Pancreas (tissue), 10 donors: ENCODE measurements at regions not wholly inside any gene's neighbourhood (a gene's known extent, or its start where the extent isn't known, plus 50 kb on each side); places are given as distances from the start of the nearest gene placed in this dataset.

Experiments used
- ATAC-seq, 4 donors: fragments of 200-7000 bp; cut with Tn5 transposase; one replicate each; pipeline versions ENCODE4 v1.8.0 to v1.9.1; 2020; ENCODE audit warnings: mild to moderate bottlenecking in 4 of 4, moderate library complexity in 4 of 4
- DNase-seq, 6 donors: peaks; one replicate each; pipeline ENCODE4 v3.0.0-alpha.2; 2020
- FAIRE-seq: peaks from 2 replicates; lab custom pipeline; 2012; peaks lifted over from hg19 to GRCh38; lab: Jason Lieb, UNC
- H3K27ac ChIP-seq, 4 donors: fragments of 200-600 bp; sonication (generic); 1 replicate in 3 of 4; 2 replicates in 1 of 4; pipeline versions ENCODE4 v1.5.0 to v1.8.0; 2020
- H3K27me3 ChIP-seq, 4 donors: fragments of 200-600 bp; one replicate each; pipeline ENCODE4 v1.8.0; 2021
- H3K36me3 ChIP-seq, 3 donors: fragments of 200-600 bp; sonication (generic) in 1 of 3; one replicate each; pipeline versions ENCODE4 v1.5.0 to v1.8.0; 2020 to 2021
- H3K4me1 ChIP-seq, 3 donors: fragments of 200-600 bp; one replicate each; pipeline ENCODE4 v1.8.0; 2021
- H3K4me3 ChIP-seq, 4 donors: fragments of 200-600 bp; sonication (generic) in 2 of 4; one replicate each; pipeline versions ENCODE4 v1.5.0 to v1.8.0; 2020 to 2021
- H3K9me3 ChIP-seq, 4 donors: fragments of 200-600 bp; one replicate each; pipeline ENCODE4 v1.8.0; 2021
- CTCF ChIP-seq, 4 donors: fragments of 200-600 bp; sonication (generic) in 3 of 4; IDR thresholded peaks; one replicate each; pipeline versions ENCODE4 v1.5.0 to v1.8.0; 2021; ENCODE audit warnings: antibody characterized with exemption in 4 of 4
- WGBS, 2 donors: extraction: QIAGEN DNeasy Blood & Tissue Kit; methylation state at CpG; one replicate each; pipeline ENCODE4 v1.1.7; 2013; 5-methylcytosine and 5-hydroxymethylcytosine counted together
- intact Hi-C, 3 donors: fragments of 100-400 bp; cut with DNase I; formaldehyde crosslinking; loops; one replicate each; pipeline versions ENCODE4 v1.11.1 to v1.14.2; 2022
- donor health status: healthy with polysubstance abuse.
- donor health status: DM: no; HTN: no; CAD: no; lungs with moderate emphysema.
- donor health status: DM: no; HTN: no; CAD: no.
- donor health status: control.
- donor health status: control.
- donor health status: Bipolar disorder and iron deficiency.
- donor health status: DM: yes; HTN: yes; CAD: no.
- donor health status: DM: no; HTN: no; CAD: no.
- donor health status: DM: no; HTN: no; CAD: no.
- donor health status: DM: yes; HTN: yes; CAD: no.

- no peaks in the 10 kb centered on the region for H3K27me3 ChIP-seq
- FAIRE-seq, result no peak
- WGBS, 2 donors, result 54 to 63% methylated on average over 1 of the region's 1 CpG
- no peak overlapping the region for H3K27ac ChIP-seq
- no peak overlapping the region for H3K4me3 ChIP-seq
- no peak for DNase-seq
- no peaks in the 10 kb centered on the region for H3K9me3 ChIP-seq
- no peak for ATAC-seq
- no peak for TF ChIP-seq CTCF (IDR thresholded peaks at IDR 0.05)
- H3K36me3 ChIP-seq, result no peaks in the 10 kb centered on the region
- intact Hi-C loops, result no loop called here
- no peaks in the 10 kb centered on the region for H3K4me1 ChIP-seq
Measured at GRCh38 chr5:173538654-173539053, 77.8 kb downstream of the BOD1 start.

DNA sequence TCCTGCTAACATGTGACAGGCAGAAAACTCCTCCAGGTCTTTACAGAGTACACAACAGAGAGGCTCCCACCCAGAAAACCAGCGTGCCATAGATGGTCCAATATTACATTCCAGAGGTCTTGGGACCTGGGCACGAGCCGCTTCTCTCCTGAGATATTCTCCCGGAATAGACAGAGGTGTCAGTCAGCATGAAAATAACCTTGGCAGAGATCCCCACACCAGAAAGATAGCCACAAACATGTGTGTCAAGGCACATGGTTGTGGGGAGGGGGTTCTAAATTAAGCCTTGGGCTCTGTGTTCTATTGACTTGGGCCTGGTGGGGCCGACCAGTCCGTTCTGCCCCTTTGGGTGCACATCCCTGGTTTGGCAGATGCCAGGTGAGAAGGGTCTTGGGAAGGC, 78.4 kb downstream of the BOD1 start:
- H3K9me3 ChIP-seq, result no peaks in the 10 kb centered on the region
- FAIRE-seq, result no peak
- H3K4me3 ChIP-seq, result no peak overlapping the region
- H3K27me3 ChIP-seq, result no peaks in the 10 kb centered on the region
- intact Hi-C loops, result no loop called here
- no peak for DNase-seq
- no peaks in the 10 kb centered on the region for H3K4me1 ChIP-seq
- no peaks in the 10 kb centered on the region for H3K36me3 ChIP-seq
- H3K27ac ChIP-seq, result no peak overlapping the region
- TF ChIP-seq CTCF (IDR thresholded peaks at IDR 0.05), result no peak
- WGBS, 2 donors, result 68 to 84% methylated on average over 6 of the region's 6 CpGs
- ATAC-seq, result no peak

DNA sequence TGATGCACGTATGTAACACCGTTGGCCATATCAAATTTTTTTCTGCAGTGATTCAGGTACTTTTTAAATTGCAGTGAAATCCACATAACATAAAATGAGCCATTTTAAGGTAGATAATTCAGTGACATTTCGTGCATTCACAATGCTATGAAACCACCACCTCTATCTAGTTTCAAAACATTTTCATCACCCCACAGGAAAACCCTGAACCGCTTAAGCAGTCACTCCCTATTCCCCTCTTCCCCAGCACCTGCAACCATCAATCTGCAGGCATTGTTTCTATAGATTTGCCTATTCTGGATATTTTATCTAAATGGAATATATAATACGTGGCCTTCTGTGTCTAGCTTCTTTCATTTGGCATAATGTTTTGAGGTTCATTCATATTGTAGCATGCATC, 79.2 kb downstream of the BOD1 start:
- ATAC-seq, result no peak
- H3K36me3 ChIP-seq, result no peaks in the 10 kb centered on the region
- WGBS, 2 donors, result 80 to 86% methylated on average over 5 of the region's 5 CpGs

GRCh38 chr5:173535976-173536639, 80.3 kb downstream of the BOD1 start:
- FAIRE-seq, result no peak
- DNase-seq, result no peak

More for the DNA sequence above, 79.2 kb downstream of the BOD1 start:
- intact Hi-C loops, result no loop called here
- no peak for TF ChIP-seq CTCF (IDR thresholded peaks at IDR 0.05)
- Histone ChIP-seq H3K4me1 (peaks cover 0 to 3% (median 0%) of the 10 kb centered on the region in 3 donors), H3K27me3 (no peaks in the 10 kb centered on the region), H3K27ac (no peak overlapping the region), H3K9me3 (no peaks in the 10 kb centered on the region), H3K4me3 (no peak overlapping the region)
- DNase-seq, result no peak
- no peak for FAIRE-seq

More at GRCh38 chr5:173535976-173536639, 80.3 kb downstream of the BOD1 start:
- intact Hi-C loops, result no loop called here
- no peak for TF ChIP-seq CTCF (IDR thresholded peaks at IDR 0.05)
- Histone ChIP-seq H3K27ac (no peak overlapping the region), H3K36me3 (no peaks in the 10 kb centered on the region), H3K9me3 (no peaks in the 10 kb centered on the region), H3K4me1 (peaks cover 0 to 3% (median 0%) of the 10 kb centered on the region in 3 donors), H3K27me3 (no peaks in the 10 kb centered on the region), H3K4me3 (no peak overlapping the region)
- WGBS, 2 donors, result 50 to 60% methylated on average over 3 of the region's 3 CpGs
- no peak for ATAC-seq
